ENCODE measurements at regions not wholly inside any gene's neighbourhood (a gene's known extent, or its start where the extent isn't known, plus 50 kb on each side); places are given as distances from the start of the nearest gene placed in this dataset.

DNA sequence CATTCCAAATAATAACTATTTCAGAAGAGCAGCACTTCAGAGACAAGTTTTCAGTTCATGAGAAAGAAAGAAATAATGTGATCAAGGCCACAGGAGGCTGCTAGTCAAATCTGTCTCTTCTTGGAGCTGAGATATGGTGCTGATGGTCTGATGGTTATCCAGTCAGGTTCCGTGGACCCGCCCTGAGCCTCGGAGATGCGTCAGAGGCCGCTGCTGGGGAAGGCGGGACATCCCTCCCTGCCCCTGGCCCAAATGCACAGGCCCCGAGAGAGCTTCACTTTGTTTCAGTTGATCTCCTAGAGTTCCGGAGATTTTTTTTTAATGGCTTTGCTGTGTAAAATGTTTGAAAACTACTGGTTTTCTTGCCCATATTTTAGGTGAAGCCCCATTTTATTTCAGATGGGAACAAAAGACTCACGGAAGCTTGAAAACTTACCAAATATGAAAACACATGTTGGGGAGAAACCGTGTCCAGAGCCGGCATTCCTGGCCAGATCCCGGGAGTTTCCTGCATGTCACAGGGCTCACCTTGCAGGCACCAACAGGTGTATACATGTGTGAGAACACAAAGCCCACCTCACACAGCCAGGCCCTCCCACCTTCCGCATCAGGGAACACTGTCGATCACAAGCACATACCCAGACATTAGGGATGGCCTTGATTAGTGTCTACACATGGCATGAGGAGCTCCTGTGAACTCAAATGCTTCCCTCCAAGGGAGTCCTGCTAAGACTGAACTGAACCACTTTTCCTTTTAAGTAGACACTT lies 499.0 kb downstream of the TCERG1L start:
- Histone ChIP-seq H3K9ac (ENCODE audit: low read depth, low read length) (no peak overlapping the region), H3K27ac (ENCODE audit: low read depth, low read length) (no peak overlapping the region), H3K9me3 (ENCODE audit: insufficient read depth, low read depth, low read length) (no peaks in the 10 kb centered on the region), H3K27me3 (ENCODE audit: insufficient read depth, low read length) (no peaks in the 10 kb centered on the region), H3K4me3 (ENCODE audit: low read length) (no peak overlapping the region), H3K36me3 (ENCODE audit: insufficient read depth, low read length) (no peaks in the 10 kb centered on the region), H3K4me1 (ENCODE audit: insufficient read depth, low read length) (peaks cover 21% of the 10 kb centered on the region)
- WGBS, result 91% methylated on average over 14 of the region's 14 CpGs

DNA sequence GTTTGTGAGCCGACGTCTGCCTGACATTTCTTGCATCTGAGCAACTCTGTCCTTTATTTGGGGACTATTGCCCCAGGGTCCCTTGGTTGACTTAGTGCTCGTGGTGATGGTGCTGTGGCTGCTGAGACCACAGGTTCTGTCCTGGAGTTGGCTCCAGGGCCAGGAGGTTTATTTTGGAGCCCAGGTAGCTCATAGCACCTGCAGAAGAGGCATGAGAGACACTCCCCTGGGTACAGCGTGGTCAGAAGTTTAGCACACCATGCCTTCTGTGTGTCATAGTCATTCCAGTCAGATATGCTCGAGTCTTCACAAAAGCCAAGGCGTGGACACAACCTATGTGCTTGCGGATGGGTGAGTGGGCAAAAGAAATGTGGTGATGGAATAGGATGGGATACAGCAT lies 496.9 kb downstream of the TCERG1L start:
- no peak overlapping the region for H3K4me3 ChIP-seq (ENCODE audit: low read length)
- H3K9ac ChIP-seq (ENCODE audit: low read depth, low read length), result no peak overlapping the region
- WGBS, result 92% methylated on average over 7 of the region's 7 CpGs
- no peaks in the 10 kb centered on the region for H3K27me3 ChIP-seq (ENCODE audit: insufficient read depth, low read length)
- peaks cover 21% of the 10 kb centered on the region for H3K4me1 ChIP-seq (ENCODE audit: insufficient read depth, low read length)
- no peaks in the 10 kb centered on the region for H3K36me3 ChIP-seq (ENCODE audit: insufficient read depth, low read length)
- no peaks in the 10 kb centered on the region for H3K9me3 ChIP-seq (ENCODE audit: insufficient read depth, low read depth, low read length)
- H3K27ac ChIP-seq (ENCODE audit: low read depth, low read length), result no peak overlapping the region

DNA sequence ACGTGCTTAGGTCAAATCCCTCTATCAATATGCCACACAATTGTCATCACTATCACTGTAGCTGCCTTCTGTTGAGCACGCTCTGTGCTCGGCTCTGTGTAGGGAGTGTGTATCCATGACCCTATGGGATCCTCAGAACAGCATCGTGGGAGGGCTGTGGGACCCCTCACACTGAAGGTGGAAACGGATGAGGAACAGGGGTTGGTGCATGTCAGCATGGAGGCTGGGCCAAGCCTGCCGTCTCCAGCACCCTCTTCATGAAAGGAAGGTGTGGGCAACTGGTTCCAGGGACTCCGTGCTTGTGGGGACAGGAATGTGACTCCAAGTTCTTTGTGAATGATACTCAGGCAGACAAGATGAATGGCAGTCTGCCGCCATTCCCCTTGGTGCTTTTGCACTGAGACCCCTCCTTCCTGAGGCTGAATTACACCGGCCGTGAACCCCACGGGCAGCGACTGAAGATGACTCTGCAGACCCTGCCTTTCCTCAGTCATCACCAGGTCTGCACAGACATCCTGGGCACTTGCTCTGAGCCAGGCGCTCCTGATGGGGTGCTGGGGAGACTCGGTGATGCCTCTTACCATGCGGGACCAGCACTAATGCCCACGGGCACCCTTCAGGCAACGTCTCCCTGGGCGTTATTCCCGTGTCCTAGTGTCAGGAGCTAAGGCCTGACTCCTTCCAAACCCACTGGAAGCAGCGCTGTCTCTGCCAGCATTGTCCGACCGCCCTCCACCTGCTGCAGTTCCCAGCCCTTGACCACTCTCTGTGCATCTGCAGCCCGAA lies 495.2 kb downstream of the TCERG1L start:
- Histone ChIP-seq H3K27ac (ENCODE audit: low read depth, low read length) (no peak overlapping the region), H3K4me3 (ENCODE audit: low read length) (no peak overlapping the region), H3K9me3 (ENCODE audit: insufficient read depth, low read depth, low read length) (no peaks in the 10 kb centered on the region), H3K4me1 (ENCODE audit: insufficient read depth, low read length) (peaks cover 9% of the 10 kb centered on the region; the same call in 1 of the 2 replicates), H3K36me3 (ENCODE audit: insufficient read depth, low read length) (no peaks in the 10 kb centered on the region), H3K9ac (ENCODE audit: low read depth, low read length) (no peak overlapping the region), H3K27me3 (ENCODE audit: insufficient read depth, low read length) (no peaks in the 10 kb centered on the region)
- WGBS, result 96% methylated on average over 23 of the region's 23 CpGs

DNA sequence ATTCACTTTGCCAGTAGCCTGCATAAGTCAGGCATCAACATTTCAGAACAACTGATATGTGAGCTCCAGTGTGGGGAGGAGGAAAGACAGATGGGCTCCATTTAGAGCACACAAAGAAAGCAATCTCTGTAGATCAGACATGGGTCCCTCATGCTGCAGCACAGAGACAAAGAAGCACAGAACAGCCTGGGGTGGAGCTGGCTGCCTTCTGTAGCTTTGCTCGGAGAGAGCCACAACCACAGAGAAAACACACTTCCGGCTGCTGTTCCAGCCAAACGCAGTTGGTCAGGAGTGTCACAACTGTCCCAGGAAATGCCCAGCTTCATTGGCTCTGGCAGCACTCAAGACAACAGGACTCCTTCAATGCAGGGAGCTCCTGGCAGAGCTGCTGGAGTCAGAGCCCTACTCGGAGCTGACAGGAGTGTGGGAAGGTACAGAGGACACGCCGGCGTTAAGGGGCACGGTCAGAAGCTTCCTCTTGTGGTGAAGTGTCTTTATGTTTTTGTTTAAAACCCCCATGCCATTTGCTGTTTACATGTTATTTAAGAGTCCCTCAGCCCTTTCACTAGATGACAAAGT lies 494.4 kb downstream of the TCERG1L start:
- WGBS, result 94% methylated on average over 8 of the region's 8 CpGs
- Histone ChIP-seq H3K36me3 (ENCODE audit: insufficient read depth, low read length) (no peaks in the 10 kb centered on the region), H3K9ac (ENCODE audit: low read depth, low read length) (no peak overlapping the region), H3K9me3 (ENCODE audit: insufficient read depth, low read depth, low read length) (no peaks in the 10 kb centered on the region), H3K4me3 (ENCODE audit: low read length) (no peak overlapping the region), H3K27me3 (ENCODE audit: insufficient read depth, low read length) (no peaks in the 10 kb centered on the region), H3K4me1 (ENCODE audit: insufficient read depth, low read length) (peaks cover 9% of the 10 kb centered on the region; the same call in 1 of the 2 replicates), H3K27ac (ENCODE audit: low read depth, low read length) (no peak overlapping the region)

DNA sequence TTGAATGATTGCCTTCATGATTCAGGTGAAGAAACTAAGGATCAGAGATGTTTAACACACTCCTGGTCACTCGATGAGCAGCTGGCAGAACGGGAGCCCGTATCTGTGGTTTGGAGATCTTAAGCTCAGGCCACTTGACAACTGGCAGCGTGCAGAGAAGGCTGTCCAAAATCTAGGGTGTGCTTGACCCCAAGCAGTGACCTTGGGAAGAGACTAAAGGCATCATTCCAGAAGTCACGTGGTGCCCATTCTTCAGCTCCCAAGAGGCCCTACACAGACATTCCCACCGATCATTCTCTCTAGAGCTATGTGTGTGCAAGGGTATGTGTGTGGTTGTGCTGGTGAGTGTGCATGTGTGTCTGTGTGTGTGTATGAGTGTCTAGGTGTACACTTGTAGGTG lies 493.8 kb downstream of the TCERG1L start:
- no peaks in the 10 kb centered on the region for H3K9me3 ChIP-seq (ENCODE audit: insufficient read depth, low read depth, low read length)
- H3K4me1 ChIP-seq (ENCODE audit: insufficient read depth, low read length), result peaks cover 9% of the 10 kb centered on the region; the same call in 1 of the 2 replicates
- no peak overlapping the region for H3K9ac ChIP-seq (ENCODE audit: low read depth, low read length)
- no peaks in the 10 kb centered on the region for H3K36me3 ChIP-seq (ENCODE audit: insufficient read depth, low read length)
- WGBS, result 93% methylated on average over 6 of the region's 6 CpGs
- no peak overlapping the region for H3K4me3 ChIP-seq (ENCODE audit: low read length)
- H3K27me3 ChIP-seq (ENCODE audit: insufficient read depth, low read length), result no peaks in the 10 kb centered on the region
- H3K27ac ChIP-seq (ENCODE audit: low read depth, low read length), result no peak overlapping the region

DNA sequence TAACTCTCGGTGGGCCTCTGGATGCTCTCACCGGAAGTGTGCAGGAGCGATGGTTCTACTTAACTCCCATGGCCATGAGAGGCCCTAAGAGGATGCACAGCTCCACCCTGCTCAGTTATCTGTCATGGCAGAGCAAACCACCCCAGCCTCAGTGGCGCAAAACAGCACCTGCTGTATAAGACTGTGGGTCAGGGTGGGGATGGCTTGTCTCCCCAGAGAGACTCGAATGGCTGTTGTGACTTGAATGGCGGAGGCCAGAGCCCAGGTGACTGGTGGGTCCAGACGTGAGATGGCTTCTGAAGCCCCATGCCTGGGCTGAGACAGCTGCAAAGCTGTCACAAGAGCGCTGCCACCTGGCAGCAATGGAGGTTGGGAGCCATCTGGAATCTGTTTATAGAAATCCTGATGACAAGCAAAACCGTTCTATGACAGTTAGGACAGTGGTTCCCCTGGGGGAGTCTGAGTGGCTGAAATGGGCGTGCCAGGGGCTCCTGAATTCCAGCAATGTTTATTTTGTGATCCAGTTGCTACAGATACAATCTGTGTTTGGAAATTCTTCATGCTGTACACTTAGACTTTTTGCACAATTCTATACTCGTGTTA lies 490.5 kb downstream of the TCERG1L start:
- Histone ChIP-seq H3K36me3 (ENCODE audit: insufficient read depth, low read length) (no peaks in the 10 kb centered on the region), H3K4me3 (ENCODE audit: low read length) (no peak overlapping the region), H3K9me3 (ENCODE audit: insufficient read depth, low read depth, low read length) (peaks cover 11% of the 10 kb centered on the region), H3K27ac (ENCODE audit: low read depth, low read length) (no peak overlapping the region), H3K4me1 (ENCODE audit: insufficient read depth, low read length) (no peaks in the 10 kb centered on the region), H3K27me3 (ENCODE audit: insufficient read depth, low read length) (no peaks in the 10 kb centered on the region), H3K9ac (ENCODE audit: low read depth, low read length) (no peak overlapping the region)
- WGBS, result 96% methylated on average over 11 of the region's 11 CpGs

DNA sequence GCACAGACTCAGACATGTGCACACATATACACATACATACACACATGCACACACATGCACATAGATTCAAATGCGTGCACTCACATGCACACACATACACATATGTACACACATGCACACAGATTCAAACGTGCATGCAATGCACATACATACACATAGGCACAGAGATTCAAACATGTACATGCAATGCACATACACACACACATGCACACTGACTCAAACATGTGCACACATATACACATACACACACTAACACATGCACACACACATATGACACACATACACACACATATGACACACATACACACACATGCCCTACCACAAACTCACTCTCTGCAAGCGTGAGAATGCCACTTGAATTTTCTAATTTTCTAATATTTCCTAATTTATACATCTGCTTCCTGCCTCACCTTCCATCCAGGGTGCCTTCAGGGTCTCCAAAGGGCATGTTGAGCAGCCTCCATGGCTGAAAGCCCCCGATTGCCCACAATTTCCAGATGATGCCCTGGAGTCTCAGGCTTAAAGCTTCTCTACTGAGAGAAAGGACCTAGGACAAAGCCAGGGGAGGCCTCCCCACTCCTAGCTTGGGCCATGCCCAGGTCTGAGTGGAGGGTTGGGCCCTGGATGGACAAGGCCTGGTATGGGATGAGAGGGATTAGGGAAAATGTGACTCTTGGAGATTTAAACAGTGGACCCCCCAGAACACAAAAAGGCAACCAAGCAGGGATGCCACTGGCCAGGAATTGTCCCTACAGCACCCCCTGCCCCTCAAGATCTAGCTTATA lies 487.1 kb downstream of the TCERG1L start:
- whole genome bisulfite sequencing, result 93% methylated on average over 4 of the region's 4 CpGs
- Histone ChIP-seq H3K4me3 (ENCODE audit: low read length) (no peak overlapping the region), H3K36me3 (ENCODE audit: insufficient read depth, low read length) (no peaks in the 10 kb centered on the region), H3K9ac (ENCODE audit: low read depth, low read length) (no peak overlapping the region), H3K9me3 (ENCODE audit: insufficient read depth, low read depth, low read length) (peaks cover 29% of the 10 kb centered on the region), H3K27me3 (ENCODE audit: insufficient read depth, low read length) (no peaks in the 10 kb centered on the region), H3K27ac (ENCODE audit: low read depth, low read length) (no peak overlapping the region), H3K4me1 (ENCODE audit: insufficient read depth, low read length) (no peaks in the 10 kb centered on the region)

DNA sequence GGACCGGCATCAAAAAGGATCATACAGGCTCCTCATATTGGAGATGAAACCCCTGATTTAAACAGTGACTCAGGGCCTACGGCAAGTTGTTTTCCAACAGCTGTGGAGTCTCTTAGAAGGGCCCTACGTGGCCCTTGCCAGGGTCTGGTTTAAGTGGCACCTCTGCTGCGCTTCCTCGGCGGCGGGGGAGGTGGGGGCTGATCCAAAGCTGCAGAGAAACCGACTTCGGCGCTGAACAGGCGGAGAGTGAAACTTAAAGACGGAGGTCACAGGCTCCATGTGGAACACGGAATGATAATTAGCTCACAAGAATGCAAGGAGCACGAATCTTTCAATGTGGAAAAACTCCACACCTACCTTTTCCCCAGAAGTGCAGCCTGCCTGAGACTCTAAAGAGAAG lies 477.9 kb downstream of the TCERG1L start:
- H3K27ac ChIP-seq (ENCODE audit: low read depth, low read length), result no peak overlapping the region
- no peak overlapping the region for H3K4me3 ChIP-seq (ENCODE audit: low read length)
- H3K27me3 ChIP-seq (ENCODE audit: insufficient read depth, low read length), result no peaks in the 10 kb centered on the region
- H3K9me3 ChIP-seq (ENCODE audit: insufficient read depth, low read depth, low read length), result no peaks in the 10 kb centered on the region
- H3K36me3 ChIP-seq (ENCODE audit: insufficient read depth, low read length), result no peaks in the 10 kb centered on the region
- WGBS, result 95% methylated on average over 14 of the region's 14 CpGs
- no peaks in the 10 kb centered on the region for H3K4me1 ChIP-seq (ENCODE audit: insufficient read depth, low read length)
- H3K9ac ChIP-seq (ENCODE audit: low read depth, low read length), result no peak overlapping the region

DNA sequence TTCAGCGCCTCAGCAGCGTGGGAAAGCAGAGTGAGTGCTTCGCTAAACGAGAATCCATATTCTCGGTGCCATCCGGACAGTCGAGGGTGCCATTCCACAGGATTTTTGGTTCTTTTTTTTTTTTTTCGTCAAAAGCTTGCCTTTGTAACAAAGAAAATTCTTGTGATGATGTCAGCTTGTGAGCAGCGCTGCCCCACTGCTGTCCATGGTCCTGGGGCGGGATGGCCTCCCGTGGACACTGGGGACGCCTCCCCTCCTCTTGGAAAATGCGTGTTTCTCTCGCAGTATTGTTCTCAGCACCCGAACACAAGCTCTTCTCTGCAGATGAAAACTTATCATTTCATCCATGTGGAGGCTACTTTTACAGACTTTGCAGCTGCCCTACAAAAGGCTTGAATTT lies 477.4 kb downstream of the TCERG1L start:
- H3K27ac ChIP-seq (ENCODE audit: low read depth, low read length), result no peak overlapping the region
- no peaks in the 10 kb centered on the region for H3K9me3 ChIP-seq (ENCODE audit: insufficient read depth, low read depth, low read length)
- no peaks in the 10 kb centered on the region for H3K27me3 ChIP-seq (ENCODE audit: insufficient read depth, low read length)
- WGBS, result 81% methylated on average over 15 of the region's 15 CpGs
- H3K4me1 ChIP-seq (ENCODE audit: insufficient read depth, low read length), result no peaks in the 10 kb centered on the region
- no peaks in the 10 kb centered on the region for H3K36me3 ChIP-seq (ENCODE audit: insufficient read depth, low read length)
- no peak overlapping the region for H3K4me3 ChIP-seq (ENCODE audit: low read length)
- H3K9ac ChIP-seq (ENCODE audit: low read depth, low read length), result no peak overlapping the region

DNA sequence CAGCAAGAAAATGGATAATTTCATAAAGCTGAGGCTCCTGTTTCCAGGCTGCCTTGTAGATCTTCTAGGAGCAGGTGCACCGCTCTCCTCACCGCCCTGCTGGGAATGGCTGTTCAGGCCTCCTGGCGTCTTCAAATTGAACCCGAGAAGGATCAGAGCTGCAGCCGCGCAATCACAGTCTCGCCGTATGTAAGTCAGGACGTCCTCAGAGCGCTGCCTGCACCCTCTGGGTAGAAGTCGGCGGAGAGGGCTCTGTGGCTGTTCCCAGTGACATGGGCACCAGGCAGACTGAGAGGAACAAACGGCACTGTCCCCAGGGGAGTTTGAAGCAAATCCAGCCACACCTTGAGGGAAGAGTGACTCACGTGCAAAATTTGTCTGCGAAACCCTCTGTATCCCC lies 476.9 kb downstream of the TCERG1L start:
- 94% methylated on average over 14 of the region's 15 CpGs for WGBS
- no peak overlapping the region for H3K9ac ChIP-seq (ENCODE audit: low read depth, low read length)
- H3K4me1 ChIP-seq (ENCODE audit: insufficient read depth, low read length), result no peaks in the 10 kb centered on the region
- H3K27ac ChIP-seq (ENCODE audit: low read depth, low read length), result no peak overlapping the region
- H3K4me3 ChIP-seq (ENCODE audit: low read length), result no peak overlapping the region
- H3K36me3 ChIP-seq (ENCODE audit: insufficient read depth, low read length), result no peaks in the 10 kb centered on the region
- H3K27me3 ChIP-seq (ENCODE audit: insufficient read depth, low read length), result no peaks in the 10 kb centered on the region
- no peaks in the 10 kb centered on the region for H3K9me3 ChIP-seq (ENCODE audit: insufficient read depth, low read depth, low read length)

Measured in HUES64 (cell line).